GM19351 (cell line): ENCODE measurements at regions not wholly inside any gene's neighbourhood (a gene's known extent, or its start where the extent isn't known, plus 50 kb on each side); places are given as distances from the start of the nearest gene placed in this dataset.
"Not testable (repeated sequence)": the region's sequence is repeated elsewhere in the genome, so short reads cannot be mapped to it uniquely, and the experiment has no call there.

Source experiments
- ATAC-seq: cut with Tn5 transposase; IDR thresholded peaks from one replicate; pipeline ENCODE4 v1.9.1; 2021; ENCODE audit warnings: mild to moderate bottlenecking, moderate library complexity; ENCODE audit not compliant: unreplicated experiment

DNA sequence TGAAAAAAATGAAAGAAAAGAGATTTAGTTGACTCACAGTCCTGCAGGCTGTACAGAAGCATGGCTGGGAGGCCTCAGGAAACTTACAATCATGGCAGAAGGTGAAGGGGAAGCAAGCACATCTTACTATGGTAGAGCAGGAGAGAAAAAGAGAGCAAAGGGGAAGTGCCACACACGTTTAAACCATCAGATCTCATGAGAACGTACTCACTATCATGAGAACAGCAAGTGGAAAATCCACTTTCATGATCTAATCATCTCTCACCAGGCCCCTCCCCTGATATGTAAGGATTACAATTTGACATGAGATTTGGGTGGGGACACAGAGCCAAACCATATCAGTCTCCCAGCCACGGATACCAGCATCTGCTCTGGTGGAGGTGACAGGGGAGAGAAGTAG, 50.8 kb upstream of the CPOX start:
- no peak for ATAC-seq

DNA sequence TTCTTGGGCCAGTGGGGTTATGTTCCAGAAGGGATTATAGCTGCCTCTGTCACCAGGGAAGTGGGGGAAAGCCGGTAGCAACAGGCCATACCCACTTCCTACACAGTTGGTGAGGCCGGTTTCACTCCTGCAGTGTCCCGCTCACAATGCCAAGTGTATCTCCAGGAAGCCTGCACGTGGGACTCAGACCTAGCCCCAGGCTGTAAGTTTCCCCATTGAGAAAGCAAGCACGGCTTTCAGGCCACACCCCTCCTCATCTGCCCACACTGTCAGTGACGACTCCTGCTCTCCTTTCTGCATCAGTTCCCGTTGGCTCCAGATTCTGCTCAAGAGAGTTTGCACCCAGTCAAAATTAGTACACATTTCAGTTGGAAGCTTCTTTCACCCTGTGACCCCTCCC, 51.6 kb upstream of the CPOX start:
- no peak for ATAC-seq

DNA sequence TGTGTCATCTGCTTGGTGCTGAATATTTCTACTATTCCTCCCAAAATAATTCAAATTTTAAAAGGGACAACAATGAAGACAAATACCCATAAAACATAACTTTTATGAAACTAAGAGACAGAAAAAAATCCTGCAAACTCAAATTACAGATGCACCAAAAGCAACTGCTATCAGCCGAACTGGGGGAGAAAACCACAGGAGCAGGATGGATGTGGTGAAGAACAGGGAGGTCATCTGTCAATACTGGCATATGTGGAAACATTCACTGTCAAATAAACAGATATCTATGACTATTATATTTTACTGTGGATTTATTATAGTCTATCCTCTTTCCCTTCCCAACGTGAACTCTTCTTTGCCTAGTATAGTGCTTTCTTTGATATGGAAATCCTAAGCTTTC, 53.3 kb upstream of the CPOX start:
- no peak for ATAC-seq

DNA sequence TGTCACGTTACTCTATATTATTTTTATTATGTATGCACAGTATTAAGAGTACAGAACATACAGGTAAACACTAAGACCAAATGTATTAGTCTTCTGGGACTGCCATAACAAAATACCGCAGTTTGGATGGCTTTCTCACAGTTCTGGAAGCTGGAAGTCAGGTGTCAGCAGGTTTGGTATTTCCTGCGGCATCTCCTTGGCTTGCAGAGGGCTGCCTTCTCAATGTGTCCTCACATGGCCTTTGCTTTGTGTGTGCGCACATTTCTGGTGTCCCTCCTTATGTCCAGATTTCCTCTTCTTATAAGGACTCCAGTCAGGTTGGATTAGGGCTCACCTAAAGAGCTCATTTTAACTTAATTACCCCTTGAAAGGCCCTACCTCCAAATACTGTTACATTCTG, 53.8 kb upstream of the CPOX start:
- no peak for ATAC-seq

DNA sequence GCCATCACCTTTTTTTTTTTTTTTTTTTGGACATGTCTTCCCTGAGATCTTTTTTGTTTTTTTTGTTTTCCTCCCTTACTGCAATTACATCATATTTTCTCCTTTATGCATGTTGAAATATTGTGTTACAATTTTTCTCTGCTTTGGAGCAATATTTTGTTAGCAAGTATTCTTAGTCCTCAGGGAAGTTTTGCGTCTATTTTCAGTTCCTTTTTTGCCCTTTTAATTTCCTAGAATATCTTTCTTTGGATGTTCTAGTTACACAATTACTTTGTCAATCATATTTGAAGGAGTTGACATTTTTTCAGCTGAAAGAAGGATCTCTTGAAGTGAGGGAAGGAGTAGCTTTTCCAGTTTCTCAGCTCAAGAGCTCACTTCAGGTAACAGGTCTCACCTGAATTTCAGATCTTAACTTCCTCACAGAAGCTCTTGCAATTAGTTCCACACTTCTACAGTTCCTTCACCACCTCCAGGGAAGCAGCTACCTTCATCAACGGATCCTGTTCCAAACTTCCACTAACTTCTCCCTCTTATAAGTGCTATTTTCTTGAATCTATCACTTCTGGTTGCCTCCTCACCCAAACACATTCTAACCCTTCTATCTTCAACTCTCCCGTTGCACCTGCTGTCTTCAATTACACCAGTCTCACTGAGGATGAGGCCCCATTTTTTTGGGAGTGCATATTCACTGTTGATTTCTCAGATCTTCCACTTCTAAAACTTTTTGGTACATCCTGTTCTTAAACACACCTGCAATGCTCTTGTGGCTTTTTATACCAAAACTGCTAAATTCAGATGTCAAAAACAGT, 57.8 kb upstream of the CPOX start:
- peak; percentile 56 for ATAC-seq

DNA sequence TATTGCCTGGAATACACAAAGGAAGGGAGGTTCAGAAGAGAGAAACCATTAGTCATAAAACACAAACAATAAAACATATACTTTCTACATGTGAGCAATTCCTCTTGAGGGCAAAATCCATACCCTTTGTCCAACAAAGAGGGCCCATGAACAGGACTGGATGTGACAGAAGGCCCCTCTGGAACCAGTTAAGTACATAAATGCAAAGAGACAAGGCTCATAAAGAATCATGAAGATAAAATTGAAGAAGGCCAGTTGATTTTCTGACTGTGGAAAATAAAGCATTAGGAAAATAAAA, 58.3 kb upstream of the CPOX start:
- ATAC-seq = no peak

DNA sequence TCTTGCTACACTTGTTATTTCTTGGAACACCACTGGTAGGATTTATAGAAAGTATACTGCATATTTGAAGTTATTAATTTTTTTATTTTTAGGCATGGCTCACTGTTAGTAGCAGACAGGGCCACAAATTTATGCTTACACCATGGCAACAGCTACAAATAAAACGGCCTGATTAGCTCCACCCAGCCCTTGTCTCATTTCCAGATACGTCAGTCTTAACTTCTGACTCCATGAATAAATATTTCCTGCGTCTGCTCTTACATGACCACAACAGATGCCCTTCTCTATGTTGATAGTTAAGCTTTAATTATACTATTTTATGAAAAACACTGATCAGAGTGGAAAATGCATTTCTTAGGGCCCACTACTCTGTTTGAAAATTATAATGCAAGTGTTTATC, 62.3 kb upstream of the CPOX start:
- ATAC-seq = no peak

DNA sequence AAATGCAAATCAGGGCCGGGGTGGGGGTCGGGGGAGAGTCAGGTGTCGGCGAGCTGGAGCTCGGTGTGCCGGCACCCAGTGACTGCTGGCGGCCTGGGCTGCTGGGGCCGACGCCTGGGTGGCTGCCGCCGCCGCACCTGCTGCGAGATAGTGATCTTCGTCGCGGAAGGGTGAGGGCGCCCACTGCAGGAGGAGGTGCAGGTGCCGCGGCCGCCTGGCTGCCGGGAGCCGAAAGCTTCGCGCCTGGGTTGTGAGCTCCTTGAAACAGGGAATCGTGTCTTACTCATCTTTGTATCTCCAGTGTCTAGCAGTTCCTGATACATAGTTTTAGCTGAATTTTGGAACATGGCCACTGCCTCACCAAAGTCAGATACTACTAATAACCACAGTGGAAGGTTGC, 64.0 kb upstream of the CPOX start:
- peak; percentile 99 for ATAC-seq

DNA sequence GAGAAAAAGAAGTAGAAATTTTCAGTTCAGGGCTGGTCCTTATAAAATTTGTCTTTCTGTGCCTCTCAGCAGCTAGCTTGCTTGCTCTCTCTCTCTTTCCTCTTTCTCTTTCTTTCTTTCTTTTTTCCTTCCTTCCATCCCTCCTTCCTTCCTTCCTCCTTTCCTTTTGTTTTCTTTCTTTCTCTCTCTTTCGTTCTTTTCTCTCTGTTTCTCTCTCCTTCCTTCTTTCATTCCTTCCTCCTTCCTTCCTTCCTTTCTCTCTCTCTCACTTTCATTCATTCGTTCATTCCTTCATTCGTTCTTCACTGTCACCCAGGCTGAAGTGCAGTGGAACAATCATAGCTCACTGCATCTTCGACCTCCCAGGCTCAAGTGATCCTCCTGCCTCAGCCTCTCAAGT, 69.3 kb upstream of the CPOX start:
- ATAC-seq = no peak

DNA sequence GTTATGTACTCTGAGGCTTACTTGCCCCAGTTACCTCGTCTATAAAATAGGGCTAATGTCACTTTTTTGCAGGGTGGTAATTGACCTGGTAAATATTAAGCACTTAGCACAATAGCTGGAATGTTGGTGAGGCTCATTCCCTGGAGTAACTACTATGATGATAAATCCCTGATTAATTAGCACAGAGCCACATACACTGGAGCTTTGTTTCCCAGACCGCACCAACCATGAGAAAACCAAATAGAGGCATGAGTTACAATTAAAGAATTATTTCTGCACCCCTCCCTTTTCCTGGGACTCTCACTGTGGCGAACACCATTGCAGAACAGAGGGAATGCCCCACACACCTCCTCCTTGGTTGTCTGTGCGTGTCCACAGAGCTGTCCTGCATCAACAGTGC, 76.6 kb upstream of the CPOX start:
- no peak for ATAC-seq

DNA sequence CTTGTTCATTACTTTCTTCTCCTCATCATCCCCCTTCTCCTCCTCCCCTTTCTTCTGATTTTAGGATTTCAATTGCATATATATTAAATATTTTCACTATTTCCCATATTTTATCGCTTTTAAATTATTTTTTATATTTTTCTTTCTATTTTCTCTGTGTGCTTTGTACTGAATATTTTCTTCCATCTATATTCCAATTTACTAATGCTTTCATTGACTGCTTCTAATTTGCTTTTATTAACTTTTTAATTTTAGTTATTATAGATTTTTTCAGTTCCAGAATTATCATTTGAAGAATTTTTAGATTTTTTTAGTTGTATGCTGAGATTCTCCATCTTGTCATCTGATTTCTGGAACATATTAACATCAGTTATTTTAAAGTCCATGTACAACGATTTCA, 83.2 kb upstream of the ST3GAL6 start:
- ATAC-seq = no peak

DNA sequence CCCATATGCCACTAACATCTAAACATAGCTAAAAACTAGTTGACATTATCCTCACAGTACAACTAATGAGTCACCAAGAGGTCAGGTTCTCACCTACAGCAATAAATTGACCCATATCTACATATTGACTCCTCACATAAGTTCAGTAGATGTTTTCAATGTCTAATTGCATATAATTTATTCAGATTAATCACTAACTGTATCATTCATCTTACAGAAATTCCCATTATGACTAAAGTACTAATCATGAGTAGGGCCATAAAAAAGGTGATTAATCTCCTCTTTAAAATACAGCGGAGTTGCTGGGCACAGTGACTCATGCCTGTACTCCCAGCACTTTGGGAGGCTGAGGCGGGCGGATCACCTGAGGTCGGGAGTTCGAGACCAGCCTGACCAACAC, 82.4 kb upstream of the ST3GAL6 start:
- no peak for ATAC-seq

DNA sequence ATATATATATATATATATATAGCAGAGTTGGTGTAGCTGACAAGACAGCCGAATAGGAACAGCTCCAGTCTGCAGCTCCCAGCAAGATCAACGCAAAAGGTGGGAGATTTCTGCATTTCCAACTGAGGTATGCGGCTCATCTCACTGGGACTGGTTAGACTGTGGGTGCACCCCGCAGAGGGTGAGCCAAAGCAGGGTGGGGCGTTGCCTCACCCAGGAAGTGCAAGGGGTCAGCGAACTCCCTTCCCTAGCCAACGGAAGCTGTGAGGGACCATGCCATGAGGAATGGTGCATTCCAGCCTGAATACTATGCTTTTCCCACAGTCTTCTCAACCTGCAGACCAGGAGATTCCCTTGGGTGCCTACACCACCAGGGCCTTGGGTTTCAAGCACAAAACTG, 81.7 kb upstream of the ST3GAL6 start:
- no peak for ATAC-seq

DNA sequence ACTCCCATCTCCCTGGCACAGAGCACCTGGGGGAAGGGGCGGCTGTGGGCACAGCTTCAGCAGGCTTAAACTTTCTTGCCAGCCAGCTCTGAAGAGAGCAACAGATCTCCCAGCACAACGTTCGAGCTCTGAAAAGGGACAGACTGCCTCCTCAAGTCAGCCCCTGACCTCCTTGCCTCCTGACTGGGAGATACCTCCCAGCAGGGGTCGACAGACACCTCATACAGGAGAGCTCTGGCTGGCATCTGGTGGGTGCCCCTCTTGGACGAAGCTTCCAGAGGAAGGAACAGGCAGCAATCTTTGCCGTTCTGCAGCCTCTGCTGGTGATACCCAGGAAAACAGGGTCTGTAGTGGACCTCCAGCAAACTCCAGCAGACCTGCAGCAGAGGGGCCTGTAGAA, 80.7 kb upstream of the ST3GAL6 start:
- not testable (repeated sequence) for ATAC-seq

DNA sequence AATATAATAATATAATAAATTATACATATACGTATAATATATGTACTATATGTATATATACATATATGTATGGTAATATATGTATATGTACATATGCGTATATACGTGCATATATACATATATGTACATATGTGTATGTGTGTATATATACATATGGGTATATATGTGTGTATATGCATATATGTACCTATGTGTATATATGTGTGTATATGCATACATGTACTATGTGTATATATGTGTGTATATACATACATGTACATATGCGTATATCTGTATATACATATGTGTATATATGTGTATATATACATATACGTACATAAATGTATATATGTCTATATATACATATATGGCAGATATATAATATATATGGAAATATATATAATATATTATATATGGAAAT, 74.8 kb upstream of the ST3GAL6 start:
- no peak for ATAC-seq

DNA sequence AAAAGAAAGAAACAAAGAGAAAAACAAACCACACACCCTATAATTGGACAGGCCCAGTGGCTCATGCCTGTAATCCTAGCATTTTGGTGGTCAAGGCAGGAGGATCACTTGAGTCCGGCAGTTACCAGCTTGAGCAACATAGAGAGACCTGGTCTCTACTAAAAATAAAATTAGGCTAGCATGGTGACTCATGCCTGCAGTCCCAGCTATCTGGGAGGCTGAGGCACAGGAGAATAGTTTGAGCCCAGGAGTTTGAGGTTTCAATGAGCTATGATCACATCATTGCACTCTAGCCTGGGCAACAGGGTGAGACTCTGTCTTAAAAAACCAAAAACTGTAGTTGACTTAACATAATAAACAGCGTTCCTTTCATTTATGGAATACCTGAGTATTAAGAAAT, 72.3 kb upstream of the ST3GAL6 start:
- no peak for ATAC-seq

DNA sequence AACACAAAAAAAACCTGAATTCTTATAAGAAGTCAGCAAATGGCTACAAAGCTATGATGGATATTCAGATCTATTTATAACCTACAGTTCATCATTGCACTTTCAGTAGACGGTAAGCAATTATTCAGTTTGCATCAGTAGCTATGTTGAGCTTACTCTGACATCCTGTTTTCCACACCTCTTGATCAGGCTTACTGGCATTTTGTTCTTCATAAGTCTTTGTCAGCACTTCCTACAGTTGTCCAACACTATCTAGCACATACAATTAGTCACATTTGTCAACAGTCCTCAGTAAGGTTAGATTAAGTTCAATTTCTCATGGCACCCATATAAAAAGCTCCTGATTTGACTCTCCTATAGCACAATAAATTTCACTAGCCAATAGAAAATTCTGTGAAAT, 71.2 kb upstream of the ST3GAL6 start:
- no peak for ATAC-seq

DNA sequence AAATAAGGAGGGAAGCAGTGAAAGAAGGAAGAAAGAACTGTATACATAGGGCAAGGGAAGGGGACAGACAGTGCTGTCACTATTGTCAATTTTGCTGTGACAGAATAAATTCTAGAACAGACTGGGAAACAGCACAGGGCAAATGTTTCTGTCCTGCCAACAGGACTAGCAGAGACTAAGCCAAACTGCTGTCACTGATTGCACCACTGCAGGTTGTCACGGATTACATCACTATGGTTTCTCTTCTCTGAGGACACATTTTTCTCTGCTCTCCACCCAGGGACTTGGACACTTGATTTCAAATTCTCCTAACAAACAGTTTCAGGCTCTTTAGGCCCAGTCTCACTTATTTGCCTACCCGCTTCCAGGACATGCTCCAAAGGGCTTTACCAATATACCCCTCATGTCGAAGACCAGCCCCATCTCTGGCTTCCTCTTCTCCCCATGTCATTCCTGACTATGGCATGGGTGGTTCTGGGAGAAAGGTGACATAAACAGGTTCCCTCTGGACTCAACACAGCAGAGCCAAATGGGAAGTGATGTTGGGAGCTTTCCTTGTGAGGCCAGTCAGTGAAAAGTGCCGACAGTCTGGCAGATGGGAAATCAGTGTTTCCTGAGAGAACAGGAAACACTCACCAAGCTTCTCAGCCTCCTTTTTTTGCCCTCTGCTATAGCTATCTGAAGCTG, 70.2 kb upstream of the ST3GAL6 start:
- peak; percentile 75 for ATAC-seq

DNA sequence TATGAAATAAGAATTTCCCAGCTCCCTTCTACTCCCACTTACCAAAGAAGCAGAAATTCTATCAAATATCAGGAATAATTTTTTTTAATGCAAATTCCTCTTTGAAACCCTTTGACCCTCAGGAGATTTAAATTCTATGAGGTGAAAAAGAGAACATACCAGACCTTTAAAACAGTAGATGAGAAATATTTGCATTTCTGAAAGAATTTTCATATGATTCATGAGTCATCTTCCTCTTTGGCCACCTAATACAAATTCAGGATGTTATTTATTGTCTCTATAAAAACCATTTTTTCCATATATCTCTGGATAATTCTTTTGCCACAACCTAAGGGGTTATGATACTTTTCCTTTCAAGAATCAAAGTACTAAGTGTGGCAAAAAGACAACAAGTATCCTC, 67.3 kb upstream of the ST3GAL6 start:
- no peak for ATAC-seq

DNA sequence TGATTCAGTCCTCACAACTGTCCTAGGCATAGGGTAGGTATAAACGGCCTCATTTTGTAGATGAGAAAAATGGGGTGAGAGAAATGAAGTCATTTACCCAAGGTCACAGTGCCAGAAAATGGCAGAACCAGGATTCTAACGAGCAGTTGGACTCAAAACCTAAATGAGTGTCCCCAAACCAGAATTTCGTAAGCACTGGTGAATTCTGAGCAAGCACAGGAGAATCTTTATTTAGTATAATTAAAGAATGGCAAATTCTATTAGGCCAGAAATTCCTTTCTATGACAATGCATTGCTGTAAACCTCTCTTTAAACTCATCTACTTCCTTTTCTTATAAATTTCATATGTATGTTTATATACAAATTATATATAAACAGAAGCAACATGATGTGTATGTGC, 66.8 kb upstream of the ST3GAL6 start:
- ATAC-seq = not testable (repeated sequence)

DNA sequence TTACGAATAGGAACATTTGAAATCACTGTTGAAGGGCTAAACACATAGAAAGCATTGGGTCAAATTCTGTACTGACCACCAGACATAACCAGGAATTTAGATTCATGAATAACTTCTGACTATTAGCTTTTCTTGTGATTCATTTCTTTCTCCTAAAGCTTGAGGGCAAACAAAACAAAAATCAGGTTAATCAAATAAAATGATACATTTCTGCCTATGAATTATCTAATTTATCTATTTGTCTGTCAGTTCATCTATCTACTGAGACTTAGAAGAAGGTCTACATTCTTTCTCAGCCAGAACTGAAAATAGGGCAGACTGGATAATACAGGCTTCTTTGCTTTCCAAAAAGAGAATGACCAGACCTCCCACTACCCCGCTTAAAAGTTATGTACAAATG, 65.9 kb upstream of the ST3GAL6 start:
- ATAC-seq = no peak

DNA sequence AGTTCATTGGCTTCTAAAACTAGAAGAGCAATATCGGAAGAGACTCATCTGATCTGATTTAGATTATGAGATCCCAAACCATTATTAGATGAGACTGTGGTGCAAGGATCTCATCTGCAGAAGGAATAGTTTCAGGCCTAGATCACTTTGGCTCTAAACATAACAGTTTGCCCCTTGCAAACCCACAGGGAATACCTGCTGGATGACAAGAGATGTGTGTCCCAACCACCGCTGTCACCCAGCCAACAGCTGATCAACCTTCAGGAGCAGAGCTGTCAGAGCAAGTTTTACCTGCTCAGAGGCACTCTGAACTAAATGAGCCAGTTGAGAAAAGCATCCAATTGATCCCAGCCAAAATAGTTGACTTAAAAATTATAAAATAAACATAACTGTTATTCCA, 64.0 kb upstream of the ST3GAL6 start:
- ATAC-seq = no peak
